A549 (cell line): ENCODE measurements at regions not wholly inside any gene's neighbourhood (a gene's known extent, or its start where the extent isn't known, plus 50 kb on each side); places are given as distances from the start of the nearest gene placed in this dataset.

Experiments
- ATAC-seq, 2 experiments: fragments of 200-7000 bp in 1 of 2; fragments of >200 bp in 1 of 2; cut with Nextera tagmentation in 1 of 2; cut with Tn5 transposase in 1 of 2; 3 replicates each; pipeline versions ENCODE4 v1.8.0 to v1.9.1; 2018 to 2020; ENCODE audit warnings: mild to moderate bottlenecking in 1 of 2, moderate library complexity in 1 of 2
- CTCF ChIA-PET: fragments of 300-600 bp; sonication (Branson Sonifier 250); formaldehyde crosslinking; extraction: SDS; loops from one replicate; lab custom pipeline; 2021; ENCODE audit warnings: antibody characterized with exemption, inconsistent platforms; lab: Yijun Ruan, JAX
- POLR2A ChIA-PET: fragments of 350-600 bp; formaldehyde crosslinking; extraction: SDS; loops from one replicate; lab custom pipeline; 2021; ENCODE audit warnings: antibody characterized with exemption, inconsistent platforms; lab: Yijun Ruan, JAX
- DNase-seq, 2 experiments: peaks; one replicate each; pipeline versions ENCODE4 v3.0.0 to v3.0.0-alpha.2; 2011 to 2016; ENCODE audit warnings: low read depth in 1 of 2, low spot score in 1 of 2
- FAIRE-seq: peaks from 2 replicates; lab custom pipeline; 2011; peaks lifted over from hg19 to GRCh38; lab: Jason Lieb, UNC
- H3K27ac ChIP-seq, 2 experiments: fragments of >200 bp; sonication (Bioruptor Twin); formaldehyde crosslinking; 3 replicates each; pipeline ENCODE4 v1.5.1; 2016 to 2017
- H3K4me1 ChIP-seq: fragments of >200 bp; sonication (Bioruptor Twin); formaldehyde crosslinking; 3 replicates; pipeline ENCODE4 v1.6.1; 2016
- H3K4me2 ChIP-seq: fragments of >200 bp; sonication (Bioruptor Twin); formaldehyde crosslinking; 3 replicates; pipeline ENCODE4 v1.6.1; 2016
- H3K4me3 ChIP-seq: fragments of >200 bp; sonication (Bioruptor Twin); formaldehyde crosslinking; 3 replicates; pipeline ENCODE4 v1.5.1; 2016
- H3K9me3 ChIP-seq: fragments of >200 bp; sonication (Bioruptor Twin); formaldehyde crosslinking; 3 replicates; pipeline ENCODE4 v1.6.1; 2016
- ATOH8 ChIP-seq: fragments of 250-450 bp; sonication (Bioruptor Pico); IDR thresholded peaks from 2 replicates; pipeline ENCODE4 v1.5.0; 2020; ENCODE audit warnings: low read depth, mild to moderate bottlenecking, moderate library complexity
- CBX2 ChIP-seq: fragments of 200-600 bp; sonication (generic); IDR thresholded peaks from 2 replicates; pipeline ENCODE4 v1.6.1; 2016; ENCODE audit warnings: low read depth, mild to moderate bottlenecking, borderline replicate concordance
- EHF ChIP-seq: fragments of 250-450 bp; sonication (Bioruptor Pico); IDR thresholded peaks from 2 replicates; pipeline ENCODE4 v1.5.0; 2020; ENCODE audit warnings: mild to moderate bottlenecking
- EHMT2 ChIP-seq: fragments of 200-600 bp; sonication (generic); IDR thresholded peaks from 2 replicates; pipeline ENCODE4 v1.6.1; 2016; ENCODE audit warnings: antibody characterized with exemption, low read depth, mild to moderate bottlenecking, moderate library complexity
- ELK1 ChIP-seq: fragments of 150-350 bp; IDR thresholded peaks from 2 replicates; pipeline ENCODE4 v1.6.1; 2014; ENCODE audit warnings: low read depth, mild to moderate bottlenecking, low read length
- EP300 ChIP-seq, 2 experiments: fragments of >200 bp; sonication (Bioruptor Twin); formaldehyde crosslinking; IDR thresholded peaks; 2 replicates in 1 of 2; 3 replicates in 1 of 2; pipeline ENCODE4 v1.6.1; 2016 to 2017
- HDAC2 ChIP-seq: fragments of 200-600 bp; sonication (generic); IDR thresholded peaks from 2 replicates; pipeline ENCODE4 v1.6.1; 2016
- HEYL ChIP-seq: fragments of 250-450 bp; sonication (Bioruptor Pico); IDR thresholded peaks from 2 replicates; pipeline ENCODE4 v1.8.0; 2021; ENCODE audit warnings: mild to moderate bottlenecking, moderate library complexity
- HOXB13 ChIP-seq: fragments of 250-450 bp; sonication (Bioruptor Pico); IDR thresholded peaks from 2 replicates; pipeline ENCODE4 v1.5.0; 2020; ENCODE audit warnings: low read depth, mild to moderate bottlenecking, moderate library complexity
- KDM1A ChIP-seq: fragments of 200-600 bp; sonication (generic); IDR thresholded peaks from 2 replicates; pipeline ENCODE4 v1.6.1; 2016; ENCODE audit warnings: low read depth, mild to moderate bottlenecking
- KDM5A ChIP-seq: fragments of 200-600 bp; sonication (generic); IDR thresholded peaks from 2 replicates; pipeline ENCODE4 v1.6.1; 2016; ENCODE audit warnings: antibody characterized with exemption, mild to moderate bottlenecking
- MAFK ChIP-seq: fragments of 450-650 bp; IDR thresholded peaks from 2 replicates; pipeline ENCODE4 v1.6.1; 2014; ENCODE audit not compliant: partially characterized antibody
- MAX ChIP-seq: IDR thresholded peaks from 2 replicates; pipeline ENCODE4 v1.6.1; 2012
- MAZ ChIP-seq: fragments of 150-350 bp; IDR thresholded peaks from 2 replicates; pipeline ENCODE4 v1.6.1; 2014; ENCODE audit warnings: antibody characterized with exemption, low read depth, low read length, borderline replicate concordance
- MYC ChIP-seq: IDR thresholded peaks from 2 replicates; pipeline ENCODE4 v1.6.1; 2012; ENCODE audit warnings: mild to moderate bottlenecking, inconsistent platforms, low read length, improper control_type of control experiment, borderline replicate concordance
- PHF8 ChIP-seq: fragments of 200-600 bp; sonication (generic); IDR thresholded peaks from 2 replicates; pipeline ENCODE4 v1.6.1; 2016; ENCODE audit warnings: low read depth, mild to moderate bottlenecking, antibody characterized with exemption, moderate library complexity, borderline replicate concordance
- RFX5 ChIP-seq: fragments of 450-650 bp; IDR thresholded peaks from 2 replicates; pipeline ENCODE4 v1.7.1; 2014; ENCODE audit warnings: antibody characterized with exemption, mild to moderate bottlenecking, moderate library complexity
- RNF2 ChIP-seq: fragments of 200-600 bp; sonication (generic); IDR thresholded peaks from 2 replicates; pipeline ENCODE4 v1.6.1; 2016; ENCODE audit warnings: low read depth, mild to moderate bottlenecking, antibody characterized with exemption, moderate library complexity, borderline replicate concordance
- SMC3 ChIP-seq: fragments of >200 bp; sonication (Bioruptor Twin); formaldehyde crosslinking; IDR thresholded peaks from 3 replicates; pipeline ENCODE4 v1.6.1; 2018; ENCODE audit warnings: inconsistent platforms
- SREBF2 ChIP-seq: fragments of 450-650 bp; IDR thresholded peaks from 2 replicates; pipeline ENCODE4 v1.6.1; 2014; ENCODE audit warnings: mild to moderate bottlenecking, moderate library complexity
- TFCP2L1 ChIP-seq: fragments of 250-450 bp; sonication (Bioruptor Pico); IDR thresholded peaks from 2 replicates; pipeline ENCODE4 v1.5.0; 2021; ENCODE audit warnings: mild to moderate bottlenecking
- USF2 ChIP-seq: fragments of 450-650 bp; IDR thresholded peaks from 2 replicates; pipeline ENCODE4 v1.6.1; 2014; ENCODE audit warnings: antibody characterized with exemption
- ZSCAN20 ChIP-seq: fragments of 250-450 bp; sonication (Bioruptor Pico); IDR thresholded peaks from 2 replicates; pipeline ENCODE4 v1.8.0; 2022; ENCODE audit warnings: mild to moderate bottlenecking, moderate library complexity
- WGBS: methylation state at CpG from one replicate; pipeline ENCODE4 v1.1.6; 2017; ENCODE audit errors: missing lambda C conversion rate; 5-methylcytosine and 5-hydroxymethylcytosine counted together

- no peak for DNase-seq
- Histone ChIP-seq H3K4me2 (no peak overlapping the region), H3K9me3 (peaks cover 30% of the 10 kb centered on the region), H3K27ac (no peak overlapping the region), H3K4me1 (no peaks in the 10 kb centered on the region), H3K4me3 (no peak overlapping the region)
- TF ChIP-seq PHF8 (no peak), KDM5A (no peak), MAZ (no peak), HDAC2 (no peak), SREBF2 (no peak), USF2 (no peak)
- no peak for ATAC-seq
- POLR2A ChIA-PET: no interaction called here
- no peak for FAIRE-seq
- WGBS: 66% methylated on average over 2 of the region's 2 CpGs
- CTCF ChIA-PET: no interaction called here
Observed at GRCh38 chrX:115939070-115939469, 231.5 kb upstream of the AGTR2 start.

- H3K4me2 ChIP-seq: no peak overlapping the region
- no peak overlapping the region for H3K27ac ChIP-seq
- no peaks in the 10 kb centered on the region for H3K4me1 ChIP-seq
- ChIA-PET POLR2A (no interaction called here), CTCF (no interaction called here)
- WGBS: 88% methylated on average over 2 of the region's 2 CpGs
- no peak for TF ChIP-seq KDM1A
- no peak for TF ChIP-seq EHMT2
- TF ChIP-seq TFCP2L1 (CRISPR knock-in tag): no peak
- TF ChIP-seq MAX: no peak
- TF ChIP-seq ATOH8 (CRISPR knock-in tag): no peak
- no peak for TF ChIP-seq MYC
- TF ChIP-seq EP300 (IDR thresholded peaks at IDR 0.05): no peak
- no peak for TF ChIP-seq ZSCAN20
- TF ChIP-seq ELK1: no peak
- no peak for TF ChIP-seq RFX5
- no peak for TF ChIP-seq SMC3
- no peak for TF ChIP-seq EHF
- no peak for TF ChIP-seq CBX2
- no peak for TF ChIP-seq RNF2
- TF ChIP-seq MAFK: no peak
- TF ChIP-seq SREBF2: no peak
- TF ChIP-seq MAZ: no peak
- no peak for TF ChIP-seq HOXB13 (CRISPR knock-in tag)
- TF ChIP-seq HEYL (CRISPR knock-in tag): no peak
- DNase-seq (no peak), FAIRE-seq (no peak), ATAC-seq (no peak)
- no peak overlapping the region for H3K4me3 ChIP-seq
- peaks cover 27% of the 10 kb centered on the region for H3K9me3 ChIP-seq
Observed at GRCh38 chrX:115939636-115940160, 230.8 kb upstream of the AGTR2 start.

- peak; percentile 13 for FAIRE-seq
- Histone ChIP-seq H3K4me3 (no peak overlapping the region), H3K4me2 (no peak overlapping the region), H3K9me3 (peaks cover 25% of the 10 kb centered on the region), H3K27ac (no peak overlapping the region), H3K4me1 (no peaks in the 10 kb centered on the region)
- whole genome bisulfite sequencing: 96% methylated on average over 2 of the region's 2 CpGs
- no peak for ATAC-seq
- POLR2A ChIA-PET: no interaction called here
- no peak for DNase-seq
- TF ChIP-seq MAFK (no peak), HOXB13 (CRISPR knock-in tag) (no peak)
- CTCF ChIA-PET: no interaction called here
Observed at GRCh38 chrX:115940348-115940747, 230.2 kb upstream of the AGTR2 start.
